ENCODE measurements at regions not wholly inside any gene's neighbourhood (a gene's known extent, or its start where the extent isn't known, plus 50 kb on each side); places are given as distances from the start of the nearest gene placed in this dataset.

DNA sequence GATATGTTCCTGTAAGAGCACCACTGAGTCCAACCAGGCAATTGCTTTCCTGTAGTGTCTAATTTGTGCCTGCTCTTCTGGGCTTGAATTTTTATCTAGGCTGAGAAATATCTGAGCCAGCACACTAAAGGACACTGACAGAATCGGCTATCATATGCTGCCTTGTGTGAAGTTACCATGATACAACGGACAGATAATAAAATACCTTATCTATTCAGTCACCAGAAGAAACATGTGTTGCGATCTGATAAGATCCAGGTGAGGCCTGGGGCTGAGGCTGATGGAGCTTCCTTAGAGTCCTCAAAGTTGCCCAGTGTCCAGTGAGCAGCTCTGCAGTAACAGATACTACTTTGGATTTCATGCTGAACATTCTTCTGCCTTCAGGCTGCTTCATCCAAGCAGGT, 111.8 kb downstream of the ZNF518B start:
- Histone ChIP-seq H3K79me2 (ENCODE audit: insufficient read depth, low read length) (no peaks in the 10 kb centered on the region), H3K4me1 (ENCODE audit: insufficient read depth, low read length) (no peaks in the 10 kb centered on the region), H4K20me1 (ENCODE audit: insufficient read depth, low read length) (no peaks in the 10 kb centered on the region), H3K27ac (ENCODE audit: extremely low read length, insufficient read depth, low read length) (no peak overlapping the region), H3K9me3 (ENCODE audit: low read length) (no peaks in the 10 kb centered on the region), H2AFZ (ENCODE audit: low read length) (no peak overlapping the region), H3K36me3 (replicated peaks in 1 of 2; ENCODE audit: control insufficient read depth in 1 of 2, insufficient read depth in 2 of 2, low read length in 2 of 2) (no peaks in the 10 kb centered on the region), H3K27me3 (ENCODE audit: control insufficient read depth in 1 of 2, insufficient read depth in 2 of 2, low read length in 2 of 2) (no peaks in the 10 kb centered on the region; a peak in 3 of 5 replicates), H3K4me3 (replicated peaks in 1 of 3; ENCODE audit: insufficient read depth in 1 of 3, low read depth in 2 of 3, low read length in 3 of 3) (no peak overlapping the region), H3K4me2 (ENCODE audit: low read depth, low read length) (no peak overlapping the region), H3K9ac (ENCODE audit: insufficient read depth, low read depth, low read length) (no peak overlapping the region)
- intact Hi-C loops (cut with micrococcal nuclease; ENCODE audit: unreplicated experiment) = no loop called here
- no peak for ATAC-seq
- no peak for TF ChIP-seq ZBTB7B (CRISPR knock-in tag; IDR thresholded peaks at IDR 0.05)
- TF ChIP-seq SIN3B (IDR thresholded peaks at IDR 0.05; ENCODE audit: low read length) = no peak
- TF ChIP-seq ZNF337 (CRISPR knock-in tag; IDR thresholded peaks at IDR 0.05; ENCODE audit: borderline replicate concordance, low read depth) = no peak
- TF ChIP-seq CC2D1A (CRISPR knock-in tag; IDR thresholded peaks at IDR 0.05) = no peak
- no peak for TF ChIP-seq RBM22 (optimal IDR thresholded peaks at IDR 0.05; ENCODE audit: low read length)
- no peak for TF ChIP-seq ZKSCAN5 (CRISPR knock-in tag; IDR thresholded peaks at IDR 0.05)
- TF ChIP-seq, protein P1, sequence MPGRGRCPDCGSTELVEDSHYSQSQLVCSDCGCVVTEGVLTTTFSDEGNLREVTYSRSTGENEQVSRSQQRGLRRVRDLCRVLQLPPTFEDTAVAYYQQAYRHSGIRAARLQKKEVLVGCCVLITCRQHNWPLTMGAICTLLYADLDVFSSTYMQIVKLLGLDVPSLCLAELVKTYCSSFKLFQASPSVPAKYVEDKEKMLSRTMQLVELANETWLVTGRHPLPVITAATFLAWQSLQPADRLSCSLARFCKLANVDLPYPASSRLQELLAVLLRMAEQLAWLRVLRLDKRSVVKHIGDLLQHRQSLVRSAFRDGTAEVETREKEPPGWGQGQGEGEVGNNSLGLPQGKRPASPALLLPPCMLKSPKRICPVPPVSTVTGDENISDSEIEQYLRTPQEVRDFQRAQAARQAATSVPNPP (CRISPR knock-in tag; IDR thresholded peaks at IDR 0.05) = no peak
- TF ChIP-seq, protein P2, sequence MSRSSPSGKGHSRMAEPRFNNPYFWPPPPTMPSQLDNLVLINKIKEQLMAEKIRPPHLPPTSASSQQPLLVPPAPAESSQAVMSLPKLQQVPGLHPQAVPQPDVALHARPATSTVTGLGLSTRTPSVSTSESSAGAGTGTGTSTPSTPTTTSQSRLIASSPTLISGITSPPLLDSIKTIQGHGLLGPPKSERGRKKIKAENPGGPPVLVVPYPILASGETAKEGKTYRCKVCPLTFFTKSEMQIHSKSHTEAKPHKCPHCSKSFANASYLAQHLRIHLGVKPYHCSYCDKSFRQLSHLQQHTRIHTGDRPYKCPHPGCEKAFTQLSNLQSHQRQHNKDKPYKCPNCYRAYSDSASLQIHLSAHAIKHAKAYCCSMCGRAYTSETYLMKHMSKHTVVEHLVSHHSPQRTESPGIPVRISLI (CRISPR knock-in tag; IDR thresholded peaks at IDR 0.05; ENCODE audit: borderline replicate concordance) = no peak
- WGBS (ENCODE audit: low lambda C conversion rate) = 41% methylated on average over 3 of the region's 3 CpGs
- ChIA-PET CTCF (ENCODE audit: low intra/inter-chr PET ratio, low total read pairs) (no interaction called here), POLR2A (no interaction called here)
- in situ Hi-C loops (cut with HindIII; ENCODE audit: extremely low pct_ligation_motif_present, low pct_unique_long_range_greater_than_20kb) = no loop called here
- no TSS peak for BruUV-seq (replicated peaks)
- no peak for DNase-seq (ENCODE audit: low spot score)
- no peak for FAIRE-seq
